Caco-2 (cell line): ENCODE measurements at regions not wholly inside any gene's neighbourhood (a gene's known extent, or its start where the extent isn't known, plus 50 kb on each side); places are given as distances from the start of the nearest gene placed in this dataset.

Source experiments
- BruUV-seq: library from RNA; stranded (reverse); fragments of 400-500 nt; replicated peaks from 2 replicates; lab custom pipeline; 2021; lab: Mats Ljungman, UMichigan
- CTCF ChIA-PET: fragments of 300-600 bp; sonication (Branson Sonifier 250); formaldehyde crosslinking; loops from one replicate; lab custom pipeline; 2022; ENCODE audit warnings: antibody characterized with exemption; lab: Charles Lee
- POLR2A ChIA-PET: fragments of 300-600 bp; sonication (Branson Sonifier 250); formaldehyde crosslinking; loops from one replicate; lab custom pipeline; 2022; ENCODE audit warnings: antibody characterized with exemption; lab: Charles Lee
- DNase-seq, 2 experiments: peaks; one replicate each; pipeline versions ENCODE4 v3.0.0 to v3.0.0-alpha.2; 2020 to 2022
- H3K27me3 ChIP-seq: replicated peaks from 2 replicates; pipeline ENCODE4 v1.6.0; 2011; ENCODE audit warnings: low read length; ENCODE audit not compliant: control insufficient read depth, insufficient read depth
- H3K36me3 ChIP-seq: 2 replicates; pipeline ENCODE4 v1.5.1; 2011; ENCODE audit warnings: low read length; ENCODE audit not compliant: control insufficient read depth, insufficient read depth
- H3K4me1 ChIP-seq: fragments of 250-450 bp; sonication (Bioruptor Pico); 2 replicates; pipeline ENCODE4 v1.5.1; 2020; ENCODE audit warnings: mild to moderate bottlenecking
- H3K4me3 ChIP-seq: 2 replicates; pipeline ENCODE4 v1.5.1; 2011; ENCODE audit warnings: low read depth, mild to moderate bottlenecking, control low read depth, low read length
- H3K9me3 ChIP-seq: fragments of 250-450 bp; sonication (Bioruptor Pico); 2 replicates; pipeline ENCODE4 v1.5.1; 2020; ENCODE audit warnings: mild to moderate bottlenecking, moderate library complexity
- H3K27ac Mint-ChIP-seq: one replicate; pipeline ENCODE4 v1.8.0; 2022; ENCODE audit warnings: mixed read lengths; ENCODE audit not compliant: unreplicated experiment
- H3K27me3 Mint-ChIP-seq: one replicate; pipeline ENCODE4 v1.8.0; 2022; ENCODE audit warnings: mixed read lengths; ENCODE audit not compliant: insufficient read depth, unreplicated experiment
- H3K36me3 Mint-ChIP-seq: one replicate; pipeline ENCODE4 v1.8.0; 2022; ENCODE audit warnings: mild to moderate bottlenecking, mixed read lengths; ENCODE audit not compliant: insufficient read depth, unreplicated experiment
- H3K4me1 Mint-ChIP-seq: one replicate; pipeline ENCODE4 v1.8.0; 2022; ENCODE audit warnings: low read depth, mixed read lengths; ENCODE audit not compliant: unreplicated experiment
- H3K4me3 Mint-ChIP-seq: one replicate; pipeline ENCODE4 v1.8.0; 2022; ENCODE audit warnings: mild to moderate bottlenecking, moderate library complexity, mixed read lengths; ENCODE audit not compliant: unreplicated experiment
- H3K9me3 Mint-ChIP-seq: one replicate; pipeline ENCODE4 v1.8.0; 2022; ENCODE audit warnings: mixed read lengths; ENCODE audit not compliant: unreplicated experiment
- CTCF ChIP-seq, 2 experiments: fragments of 200-600 bp in 1 of 2; IDR thresholded peaks; 1 replicate in 1 of 2; 2 replicates in 1 of 2; pipeline versions ENCODE4 v1.5.1 to v1.8.0; 2011 to 2022; ENCODE audit warnings: antibody characterized with exemption in 1 of 2, control low read depth in 1 of 2, inconsistent platforms in 1 of 2, low read depth in 1 of 2, low read length in 1 of 2, mild to moderate bottlenecking in 1 of 2, moderate library complexity in 1 of 2; ENCODE audit not compliant: insufficient read depth in 1 of 2, severe bottlenecking in 1 of 2, unreplicated experiment in 1 of 2
- intact Hi-C: fragments of 100-400 bp; cut with micrococcal nuclease; formaldehyde crosslinking; loops from one replicate; pipeline ENCODE4 v1.10.0; 2022; ENCODE audit not compliant: unreplicated experiment

GRCh38 chr2:106275971-106276370 lies 81.9 kb upstream of the UXS1 start:
- DNase-seq: no peak
- no peak overlapping the region for H3K4me3 Mint-ChIP-seq
- BruUV-seq: no TSS peak
- no peaks in the 10 kb centered on the region for H3K9me3 Mint-ChIP-seq
- CTCF ChIA-PET: no interaction called here
- intact Hi-C loops: no loop called here
- no peak overlapping the region for H3K27ac Mint-ChIP-seq
- Histone ChIP-seq H3K4me1 (no peaks in the 10 kb centered on the region), H3K36me3 (no peaks in the 10 kb centered on the region), H3K9me3 (no peaks in the 10 kb centered on the region), H3K27me3 (no peaks in the 10 kb centered on the region), H3K4me3 (no peak overlapping the region)
- TF ChIP-seq CTCF (IDR thresholded peaks at IDR 0.05; ENCODE audit: insufficient read depth in 1 of 2, low read depth in 1 of 2, low read length in 1 of 2, severe bottlenecking in 1 of 2, unreplicated experiment in 1 of 2): no peak
- POLR2A ChIA-PET: no interaction called here
- H3K4me1 Mint-ChIP-seq: no peaks in the 10 kb centered on the region
- no peaks in the 10 kb centered on the region for H3K36me3 Mint-ChIP-seq
- no peaks in the 10 kb centered on the region for H3K27me3 Mint-ChIP-seq

GRCh38 chr2:106274668-106275067 lies 80.6 kb upstream of the UXS1 start:
- no peak for TF ChIP-seq CTCF (IDR thresholded peaks at IDR 0.05; ENCODE audit: insufficient read depth in 1 of 2, low read depth in 1 of 2, low read length in 1 of 2, severe bottlenecking in 1 of 2, unreplicated experiment in 1 of 2)
- no peak overlapping the region for H3K27ac Mint-ChIP-seq
- H3K4me3 Mint-ChIP-seq: no peak overlapping the region
- CTCF ChIA-PET: no interaction called here
- POLR2A ChIA-PET: no interaction called here
- H3K9me3 Mint-ChIP-seq: no peaks in the 10 kb centered on the region
- no peaks in the 10 kb centered on the region for H3K36me3 Mint-ChIP-seq
- no peak for DNase-seq
- Histone ChIP-seq H3K4me3 (no peak overlapping the region), H3K27me3 (no peaks in the 10 kb centered on the region), H3K36me3 (no peaks in the 10 kb centered on the region), H3K4me1 (0 out of 2 replicates have a peak, but pooled peaks cover 2% of the 10 kb centered on the region), H3K9me3 (no peaks in the 10 kb centered on the region)
- no peaks in the 10 kb centered on the region for H3K27me3 Mint-ChIP-seq
- BruUV-seq: no TSS peak
- intact Hi-C loops: no loop called here
- no peaks in the 10 kb centered on the region for H3K4me1 Mint-ChIP-seq

GRCh38 chr2:106272216-106272807 lies 78.2 kb upstream of the UXS1 start:
- peaks cover 3% of the 10 kb centered on the region for H3K27me3 Mint-ChIP-seq
- POLR2A ChIA-PET: no interaction called here

More at GRCh38 chr2:106272216-106272807, 78.2 kb upstream of the UXS1 start:
- DNase-seq: no peak
- Histone ChIP-seq H3K4me1 (0 out of 2 replicates have a peak, but pooled peaks cover 2% of the 10 kb centered on the region), H3K27me3 (no peaks in the 10 kb centered on the region), H3K9me3 (no peaks in the 10 kb centered on the region), H3K36me3 (no peaks in the 10 kb centered on the region), H3K4me3 (no peak overlapping the region)
- Mint-ChIP-seq H3K4me3 (no peak overlapping the region), H3K36me3 (no peaks in the 10 kb centered on the region), H3K9me3 (no peaks in the 10 kb centered on the region), H3K4me1 (no peaks in the 10 kb centered on the region), H3K27ac (no peak overlapping the region)
- intact Hi-C loops: no loop called here
- CTCF ChIA-PET: no interaction called here
- no peak for TF ChIP-seq CTCF (IDR thresholded peaks at IDR 0.05; ENCODE audit: insufficient read depth in 1 of 2, low read depth in 1 of 2, low read length in 1 of 2, severe bottlenecking in 1 of 2, unreplicated experiment in 1 of 2)
- BruUV-seq: no TSS peak
